ENCODE measurements at regions not wholly inside any gene's neighbourhood (a gene's known extent, or its start where the extent isn't known, plus 50 kb on each side); places are given as distances from the start of the nearest gene placed in this dataset.
"Not testable (repeated sequence)": the region's sequence is repeated elsewhere in the genome, so short reads cannot be mapped to it uniquely, and the experiment has no call there.

GRCh38 chr5:118467103-118467502 lies 521.2 kb downstream of the DTWD2 start:
- no peak for DNase-seq (ENCODE audit: low spot score)

GRCh38 chr5:118466418-118466817 lies 521.9 kb downstream of the DTWD2 start:
- no peak for DNase-seq (ENCODE audit: low spot score)

- DNase-seq (ENCODE audit: low spot score) = not testable (repeated sequence)
Measured at GRCh38 chr5:118462276-118462675, 526.1 kb downstream of the DTWD2 start.

- DNase-seq (ENCODE audit: low spot score) = no peak
Measured at GRCh38 chr5:118461436-118461835, 526.9 kb downstream of the DTWD2 start.

GRCh38 chr5:118459490-118459889 lies 528.9 kb downstream of the DTWD2 start:
- no peak for DNase-seq (ENCODE audit: low spot score)

- no peak for DNase-seq (ENCODE audit: low spot score)
Measured at GRCh38 chr5:118456085-118456484, 532.3 kb downstream of the DTWD2 start.

GRCh38 chr5:118451697-118452247 lies 536.6 kb downstream of the DTWD2 start:
- DNase-seq (ENCODE audit: low spot score) = no peak

GRCh38 chr5:118450554-118451332 lies 537.6 kb downstream of the DTWD2 start:
- DNase-seq (ENCODE audit: low spot score) = no peak

GRCh38 chr5:118447350-118447749 lies 541.0 kb downstream of the DTWD2 start:
- DNase-seq (ENCODE audit: low spot score) = no peak

- DNase-seq (ENCODE audit: low spot score) = no peak
Measured at GRCh38 chr5:118441956-118442355, 546.4 kb downstream of the DTWD2 start.

GRCh38 chr5:118441034-118441433 lies 547.3 kb downstream of the DTWD2 start:
- DNase-seq (ENCODE audit: low spot score) = no peak

GRCh38 chr5:118440496-118440895 lies 547.9 kb downstream of the DTWD2 start:
- no peak for DNase-seq (ENCODE audit: low spot score)

- no peak for DNase-seq (ENCODE audit: low spot score)
Measured at GRCh38 chr5:118439831-118440230, 548.5 kb downstream of the DTWD2 start.

GRCh38 chr5:118435131-118435530 lies 553.2 kb downstream of the DTWD2 start:
- no peak for DNase-seq (ENCODE audit: low spot score)

GRCh38 chr5:118434522-118434921 lies 553.8 kb downstream of the DTWD2 start:
- no peak for DNase-seq (ENCODE audit: low spot score)

GRCh38 chr5:118430076-118430475 lies 558.3 kb downstream of the DTWD2 start:
- DNase-seq (ENCODE audit: low spot score) = no peak

- DNase-seq (ENCODE audit: low spot score) = no peak
Measured at GRCh38 chr5:118407958-118408357, 580.4 kb downstream of the DTWD2 start.

GRCh38 chr5:118405650-118406061 lies 582.7 kb downstream of the DTWD2 start:
- DNase-seq (ENCODE audit: low spot score) = no peak

GRCh38 chr5:118397236-118397635 lies 591.1 kb downstream of the DTWD2 start:
- DNase-seq (ENCODE audit: low spot score) = no peak

GRCh38 chr5:118392491-118392890 lies 595.9 kb downstream of the DTWD2 start:
- no peak for DNase-seq (ENCODE audit: low spot score)

- DNase-seq (ENCODE audit: low spot score) = not testable (repeated sequence)
Measured at GRCh38 chr5:118382931-118383330, 605.4 kb downstream of the DTWD2 start.

GRCh38 chr5:118379470-118379869 lies 608.9 kb downstream of the DTWD2 start:
- DNase-seq (ENCODE audit: low spot score) = no peak

GRCh38 chr5:118378959-118379358 lies 609.4 kb downstream of the DTWD2 start:
- no peak for DNase-seq (ENCODE audit: low spot score)

- no peak for DNase-seq (ENCODE audit: low spot score)
Measured at GRCh38 chr5:118377420-118377819, 610.9 kb downstream of the DTWD2 start.
